ENCODE measurements at regions not wholly inside any gene's neighbourhood (a gene's known extent, or its start where the extent isn't known, plus 50 kb on each side); places are given as distances from the start of the nearest gene placed in this dataset.

DNA sequence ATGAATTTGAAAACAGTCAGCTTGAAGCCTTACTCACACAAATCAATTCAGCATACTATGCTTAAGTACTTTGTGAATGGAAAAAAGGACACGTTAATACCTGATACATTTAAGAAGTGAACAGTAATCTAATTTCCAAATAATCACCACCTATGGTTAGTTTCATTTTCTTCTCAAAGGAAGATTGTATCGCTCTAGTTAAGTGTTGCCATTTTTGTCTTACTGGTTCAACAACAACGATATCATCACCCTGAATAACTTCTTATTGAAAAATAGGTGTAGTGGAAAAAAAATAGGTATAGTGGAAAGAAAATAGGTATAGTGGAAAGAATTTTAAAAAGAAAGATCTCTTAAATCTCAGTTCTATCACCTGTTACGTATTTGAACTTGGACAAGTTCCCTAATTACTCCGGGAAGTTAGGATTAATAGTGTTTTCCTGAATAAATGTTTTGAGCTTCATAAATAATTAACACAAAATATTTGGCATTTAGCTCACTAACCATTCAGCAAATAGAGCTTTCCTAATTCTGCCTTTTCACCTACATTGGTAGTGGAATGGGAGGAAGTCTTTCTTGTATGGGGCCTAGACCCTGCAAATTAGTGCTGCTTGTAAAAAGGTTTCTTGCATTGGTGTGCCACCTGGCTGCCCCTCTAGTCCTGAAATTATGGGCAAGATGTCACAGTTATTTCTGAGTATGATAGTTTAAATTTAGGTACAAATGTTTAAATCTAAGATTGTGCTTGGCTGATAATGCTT is 502.6 kb upstream of the NMUR2 start:
- TF ChIP-seq, protein P1, sequence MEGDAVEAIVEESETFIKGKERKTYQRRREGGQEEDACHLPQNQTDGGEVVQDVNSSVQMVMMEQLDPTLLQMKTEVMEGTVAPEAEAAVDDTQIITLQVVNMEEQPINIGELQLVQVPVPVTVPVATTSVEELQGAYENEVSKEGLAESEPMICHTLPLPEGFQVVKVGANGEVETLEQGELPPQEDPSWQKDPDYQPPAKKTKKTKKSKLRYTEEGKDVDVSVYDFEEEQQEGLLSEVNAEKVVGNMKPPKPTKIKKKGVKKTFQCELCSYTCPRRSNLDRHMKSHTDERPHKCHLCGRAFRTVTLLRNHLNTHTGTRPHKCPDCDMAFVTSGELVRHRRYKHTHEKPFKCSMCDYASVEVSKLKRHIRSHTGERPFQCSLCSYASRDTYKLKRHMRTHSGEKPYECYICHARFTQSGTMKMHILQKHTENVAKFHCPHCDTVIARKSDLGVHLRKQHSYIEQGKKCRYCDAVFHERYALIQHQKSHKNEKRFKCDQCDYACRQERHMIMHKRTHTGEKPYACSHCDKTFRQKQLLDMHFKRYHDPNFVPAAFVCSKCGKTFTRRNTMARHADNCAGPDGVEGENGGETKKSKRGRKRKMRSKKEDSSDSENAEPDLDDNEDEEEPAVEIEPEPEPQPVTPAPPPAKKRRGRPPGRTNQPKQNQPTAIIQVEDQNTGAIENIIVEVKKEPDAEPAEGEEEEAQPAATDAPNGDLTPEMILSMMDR (IDR thresholded peaks at IDR 0.05), result no peak
- no peak for TF ChIP-seq POLR2A (IDR thresholded peaks at IDR 0.05)
- TF ChIP-seq EP300 (IDR thresholded peaks at IDR 0.05), result no peak
